ENCODE measurements at regions not wholly inside any gene's neighbourhood (a gene's known extent, or its start where the extent isn't known, plus 50 kb on each side); places are given as distances from the start of the nearest gene placed in this dataset.
"Not testable (repeated sequence)": the region's sequence is repeated elsewhere in the genome, so short reads cannot be mapped to it uniquely, and the experiment has no call there.

DNA sequence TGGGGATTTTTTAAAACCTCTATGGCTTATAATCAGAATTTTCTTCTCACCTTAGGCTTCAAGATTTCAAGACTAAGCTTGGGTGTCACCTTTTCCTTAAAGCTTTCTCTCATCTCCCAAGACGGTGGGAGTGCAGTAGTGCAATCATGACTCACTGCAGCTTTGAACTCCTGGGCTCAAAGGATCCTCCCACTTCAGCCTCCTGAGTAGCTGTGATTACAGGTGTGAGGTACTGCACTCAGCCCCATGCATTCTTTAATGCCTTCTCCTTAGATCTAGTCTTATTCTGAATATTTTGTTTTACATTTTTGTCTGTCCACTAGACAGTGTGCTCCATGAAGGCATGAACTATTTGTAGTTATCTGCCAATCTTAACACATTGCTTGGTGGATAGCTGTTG, 55.7 kb upstream of the FAT3 start:
- ATAC-seq = no peak

DNA sequence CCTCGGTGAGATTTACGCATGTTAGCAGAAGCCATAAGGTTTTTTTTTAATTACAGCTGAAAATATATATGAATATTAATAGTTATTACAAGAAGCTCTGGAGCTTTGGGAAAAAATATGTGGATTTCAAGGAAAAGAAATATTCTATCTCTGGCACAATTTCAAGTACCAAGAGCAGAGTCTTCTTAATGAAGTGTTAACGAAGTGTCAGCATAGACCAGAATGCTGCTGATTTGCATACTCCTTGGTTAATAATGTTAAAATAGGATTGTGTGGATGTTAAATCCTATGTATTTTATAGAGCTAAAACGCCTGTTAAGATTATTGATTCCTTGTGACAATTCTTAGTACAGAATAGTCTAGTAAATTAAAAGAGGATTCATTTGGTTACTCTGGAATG, 57.0 kb upstream of the FAT3 start:
- H3K27me3 Mint-ChIP-seq = no peaks in the 10 kb centered on the region
- H3K36me3 Mint-ChIP-seq = no peaks in the 10 kb centered on the region
- H3K4me1 Mint-ChIP-seq = no peaks in the 10 kb centered on the region
- CTCF ChIA-PET = no interaction called here
- DNase-seq = no peak
- no peak for ATAC-seq
- H3K9me3 Mint-ChIP-seq (ENCODE audit: low read depth) = peaks cover 3% of the 10 kb centered on the region
- no peak overlapping the region for H3K4me3 Mint-ChIP-seq
- no peak overlapping the region for H3K27ac Mint-ChIP-seq

More for the DNA sequence above, 55.7 kb upstream of the FAT3 start:
- Mint-ChIP-seq H3K4me1 (no peaks in the 10 kb centered on the region), H3K4me3 (no peak overlapping the region), H3K27ac (no peak overlapping the region), H3K9me3 (ENCODE audit: low read depth) (peaks cover 3% of the 10 kb centered on the region), H3K36me3 (no peaks in the 10 kb centered on the region), H3K27me3 (no peaks in the 10 kb centered on the region)
- no peak for DNase-seq
- CTCF ChIA-PET = no interaction called here

DNA sequence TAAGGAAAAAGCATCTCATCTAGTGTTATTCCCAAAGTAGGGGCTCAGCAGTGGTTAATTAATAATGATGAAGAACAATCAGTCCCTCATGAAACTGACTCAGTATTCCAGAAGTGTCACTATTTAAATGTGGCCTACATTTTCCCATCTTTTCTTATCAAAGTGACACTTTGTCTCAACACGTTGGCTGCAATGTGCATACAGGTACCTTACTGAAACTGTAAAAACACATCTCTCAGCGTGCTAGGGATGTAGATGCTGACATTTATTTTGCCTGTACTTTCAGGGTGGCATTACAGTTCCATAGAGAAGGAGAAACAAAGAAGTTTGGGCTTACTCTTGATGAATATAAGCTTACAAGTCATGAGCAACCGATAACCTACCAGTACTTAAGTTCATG, 58.3 kb upstream of the FAT3 start:
- ATAC-seq = no peak
- peaks cover 3% of the 10 kb centered on the region for H3K9me3 Mint-ChIP-seq (ENCODE audit: low read depth)
- no peak overlapping the region for H3K4me3 Mint-ChIP-seq
- CTCF ChIA-PET = no interaction called here
- DNase-seq = no peak
- no peaks in the 10 kb centered on the region for H3K4me1 Mint-ChIP-seq
- H3K27me3 Mint-ChIP-seq = no peaks in the 10 kb centered on the region
- no peak overlapping the region for H3K27ac Mint-ChIP-seq
- H3K36me3 Mint-ChIP-seq = no peaks in the 10 kb centered on the region

DNA sequence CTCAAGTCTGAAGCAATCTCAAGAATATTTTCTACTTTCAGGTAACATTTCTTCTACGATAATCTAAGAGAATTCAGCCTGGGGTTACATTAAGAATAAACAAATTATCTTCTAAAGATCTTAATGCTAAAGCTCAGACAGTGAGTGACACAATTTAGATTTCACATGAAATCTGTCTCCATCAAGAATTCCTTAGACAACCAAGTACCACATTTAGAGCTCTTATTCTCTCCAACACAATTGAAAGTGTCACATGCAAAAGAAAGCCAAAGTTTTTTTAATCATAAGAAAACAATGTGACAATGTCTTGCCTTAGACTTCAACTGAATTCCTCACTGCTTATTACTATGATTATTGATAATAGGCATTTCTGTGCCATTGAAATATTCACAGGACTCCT, 60.7 kb upstream of the FAT3 start:
- H3K27me3 Mint-ChIP-seq = no peaks in the 10 kb centered on the region
- no peaks in the 10 kb centered on the region for H3K36me3 Mint-ChIP-seq
- peaks cover 3% of the 10 kb centered on the region for H3K9me3 Mint-ChIP-seq (ENCODE audit: low read depth)
- no peaks in the 10 kb centered on the region for H3K4me1 Mint-ChIP-seq
- DNase-seq = no peak
- ATAC-seq = no peak
- CTCF ChIA-PET = no interaction called here
- no peak overlapping the region for H3K27ac Mint-ChIP-seq
- H3K4me3 Mint-ChIP-seq = no peak overlapping the region

DNA sequence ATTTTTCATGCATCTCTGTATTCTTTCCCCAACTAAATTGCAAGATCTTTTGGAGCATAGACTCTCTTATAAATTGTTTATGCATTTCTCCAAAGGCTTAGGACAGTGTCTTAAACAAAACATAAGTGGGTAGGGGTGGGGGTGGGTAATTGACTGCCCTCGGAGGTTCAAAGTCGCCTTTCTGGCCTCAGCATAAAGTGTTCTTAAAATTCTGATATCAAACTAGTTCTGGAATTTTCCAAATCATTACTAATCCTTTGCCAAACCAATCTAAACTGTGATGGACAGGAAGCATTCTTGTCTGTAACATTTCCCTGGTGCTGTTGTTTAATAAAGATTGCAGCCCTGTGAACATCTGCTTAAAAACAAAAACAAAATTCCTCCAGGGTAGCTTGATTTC, 61.8 kb upstream of the FAT3 start:
- no peaks in the 10 kb centered on the region for H3K36me3 Mint-ChIP-seq
- CTCF ChIA-PET = no interaction called here
- H3K4me3 Mint-ChIP-seq = no peak overlapping the region
- ATAC-seq = no peak
- H3K9me3 Mint-ChIP-seq (ENCODE audit: low read depth) = peaks cover 3% of the 10 kb centered on the region
- no peaks in the 10 kb centered on the region for H3K27me3 Mint-ChIP-seq
- H3K4me1 Mint-ChIP-seq = no peaks in the 10 kb centered on the region
- no peak overlapping the region for H3K27ac Mint-ChIP-seq
- DNase-seq = no peak

DNA sequence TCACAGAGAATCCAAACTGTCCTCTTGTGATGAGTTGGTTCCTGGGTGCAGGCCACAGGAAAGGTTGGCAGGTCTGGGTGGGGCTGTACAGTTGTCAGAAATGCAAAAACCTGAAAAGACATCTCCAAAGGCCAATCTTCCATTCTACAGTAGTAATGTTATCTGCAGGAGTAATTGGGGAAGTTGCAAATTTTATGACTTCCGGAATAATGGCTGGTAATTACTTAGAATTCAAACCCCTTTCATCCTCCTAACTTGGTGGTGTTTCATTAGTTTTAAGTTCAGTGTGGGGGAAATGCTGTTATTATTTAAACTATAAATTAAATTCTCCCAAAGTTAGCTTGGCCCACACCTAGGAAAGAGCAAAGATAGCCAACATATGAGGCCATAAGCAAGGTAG, 64.7 kb upstream of the FAT3 start:
- no peak for ATAC-seq
- no peaks in the 10 kb centered on the region for H3K27me3 Mint-ChIP-seq

DNA sequence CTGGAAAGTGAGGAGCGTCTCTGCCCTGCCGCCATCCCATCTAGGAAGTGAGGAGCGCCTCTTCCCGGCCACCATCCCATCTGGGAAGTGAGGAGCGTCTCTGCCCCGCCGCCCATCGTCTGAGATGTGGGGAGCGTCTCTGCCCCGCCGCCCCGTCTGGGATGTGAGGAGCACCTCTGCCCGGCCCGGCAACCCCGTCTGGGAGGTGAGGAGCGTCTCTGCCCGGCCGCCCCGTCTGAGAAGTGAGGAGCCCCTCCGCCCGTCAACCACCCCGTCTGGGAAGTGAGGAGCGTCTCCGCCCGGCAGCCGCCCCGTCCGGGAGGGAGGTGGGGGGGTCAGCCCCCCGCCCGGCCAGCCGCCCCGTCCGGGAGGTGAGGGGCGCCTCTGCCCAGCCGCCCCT, 67.2 kb upstream of the FAT3 start:
- DNase-seq; ATAC-seq; H3K36me3 Mint-ChIP-seq; H3K4me1 Mint-ChIP-seq; H3K4me3 Mint-ChIP-seq; CTCF ChIA-PET; H3K27me3 Mint-ChIP-seq; H3K9me3 Mint-ChIP-seq (ENCODE audit: low read depth); H3K27ac Mint-ChIP-seq: not testable (repeated sequence)

More for the DNA sequence above, 64.7 kb upstream of the FAT3 start:
- Mint-ChIP-seq H3K36me3 (no peaks in the 10 kb centered on the region), H3K4me3 (no peak overlapping the region), H3K9me3 (ENCODE audit: low read depth) (peaks cover 3% of the 10 kb centered on the region), H3K27ac (no peak overlapping the region), H3K4me1 (no peaks in the 10 kb centered on the region)
- no peak for DNase-seq
- CTCF ChIA-PET = no interaction called here

DNA sequence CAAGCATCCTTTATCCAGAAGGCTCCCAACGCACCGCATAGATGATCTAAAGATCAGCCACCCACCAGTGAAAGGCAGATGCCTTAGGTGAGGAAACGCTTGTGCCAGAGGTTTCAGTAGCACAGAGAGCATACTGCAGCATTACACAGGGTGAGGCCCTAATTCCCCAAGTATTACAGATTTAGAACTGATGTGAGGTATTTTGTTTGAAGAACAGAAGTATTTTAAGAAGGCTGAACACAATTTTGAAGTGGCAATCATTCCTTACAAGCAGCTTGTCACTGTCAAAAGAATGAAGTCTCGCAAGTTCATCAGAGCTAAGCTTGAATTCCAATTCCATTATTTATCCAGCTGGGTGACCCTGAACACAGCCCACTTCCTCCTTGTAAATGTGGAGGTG, 70.0 kb upstream of the FAT3 start:
- ATAC-seq (no peak), DNase-seq (no peak)
- H3K27ac Mint-ChIP-seq = no peak overlapping the region
- H3K36me3 Mint-ChIP-seq = no peaks in the 10 kb centered on the region
- H3K27me3 Mint-ChIP-seq = no peaks in the 10 kb centered on the region
- H3K4me3 Mint-ChIP-seq = no peak overlapping the region
- H3K9me3 Mint-ChIP-seq (ENCODE audit: low read depth) = peaks cover 4% of the 10 kb centered on the region
- CTCF ChIA-PET = no interaction called here
- H3K4me1 Mint-ChIP-seq = no peaks in the 10 kb centered on the region

DNA sequence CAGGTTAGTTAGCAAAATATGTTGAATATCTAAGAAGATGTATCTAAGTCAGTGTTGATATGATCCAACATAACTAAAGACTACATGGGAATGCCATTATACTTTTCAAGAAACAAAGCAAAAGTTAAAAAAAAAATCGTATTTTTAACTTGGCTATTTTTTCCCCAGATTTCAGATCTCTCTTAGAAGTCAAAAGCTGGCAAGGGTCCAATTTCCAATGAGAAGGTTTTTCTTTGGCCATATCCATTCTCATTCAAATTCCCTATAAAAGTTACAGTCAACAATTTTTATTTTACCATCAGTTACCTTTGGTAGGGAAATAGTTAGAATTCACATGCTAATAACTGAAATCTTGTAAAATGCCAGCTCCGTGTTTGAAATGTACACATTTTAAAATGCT, 70.5 kb upstream of the FAT3 start:
- Mint-ChIP-seq H3K36me3 (no peaks in the 10 kb centered on the region), H3K4me1 (no peaks in the 10 kb centered on the region), H3K4me3 (no peak overlapping the region), H3K27me3 (no peaks in the 10 kb centered on the region), H3K9me3 (ENCODE audit: low read depth) (peaks cover 4% of the 10 kb centered on the region), H3K27ac (no peak overlapping the region)
- DNase-seq = no peak
- no peak for ATAC-seq
- CTCF ChIA-PET = no interaction called here

DNA sequence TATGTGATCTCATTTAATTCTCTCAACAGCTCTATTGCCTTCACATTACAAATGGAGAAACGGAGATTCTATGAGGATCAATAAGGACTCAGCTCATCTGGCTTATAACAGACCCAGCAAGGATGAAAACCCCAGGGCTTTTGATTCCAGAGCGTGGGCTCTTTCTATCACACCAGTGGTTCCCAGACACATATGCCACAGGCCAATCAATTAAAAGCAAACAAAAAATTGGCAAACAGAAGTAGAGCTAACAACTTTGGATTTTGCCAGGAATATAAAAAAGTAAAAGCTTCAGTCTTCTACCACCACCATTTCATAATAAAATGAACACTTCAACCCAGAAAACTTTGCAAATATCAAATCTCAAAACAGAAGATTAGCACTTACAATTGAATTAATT, 71.1 kb upstream of the FAT3 start:
- H3K27ac Mint-ChIP-seq = no peak overlapping the region
- CTCF ChIA-PET = no interaction called here
- H3K4me1 Mint-ChIP-seq = no peaks in the 10 kb centered on the region
- H3K27me3 Mint-ChIP-seq = no peaks in the 10 kb centered on the region
- ATAC-seq (no peak), DNase-seq (no peak)
- H3K4me3 Mint-ChIP-seq = no peak overlapping the region
- H3K36me3 Mint-ChIP-seq = no peaks in the 10 kb centered on the region
- peaks cover 4% of the 10 kb centered on the region for H3K9me3 Mint-ChIP-seq (ENCODE audit: low read depth)

DNA sequence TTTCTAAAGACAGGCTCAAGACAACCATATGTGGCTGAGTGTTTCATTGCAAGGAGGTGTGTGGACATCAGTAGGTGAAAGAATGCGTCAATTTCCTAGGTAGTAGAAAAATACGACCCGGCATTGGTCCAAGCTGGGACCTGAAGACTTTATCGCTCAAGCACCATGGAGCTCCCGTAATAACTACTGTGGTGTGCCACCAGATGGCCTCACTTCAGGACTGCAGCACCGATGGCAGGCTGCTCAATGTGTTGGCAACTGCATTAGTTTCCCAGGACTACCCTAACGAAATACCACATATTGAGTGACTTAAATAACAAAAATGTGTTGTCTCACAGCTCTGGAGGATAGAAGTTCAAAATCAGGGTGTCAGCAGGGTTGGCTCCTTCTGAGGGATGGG, 72.4 kb upstream of the FAT3 start:
- no peak for DNase-seq
- no peak overlapping the region for H3K27ac Mint-ChIP-seq

DNA sequence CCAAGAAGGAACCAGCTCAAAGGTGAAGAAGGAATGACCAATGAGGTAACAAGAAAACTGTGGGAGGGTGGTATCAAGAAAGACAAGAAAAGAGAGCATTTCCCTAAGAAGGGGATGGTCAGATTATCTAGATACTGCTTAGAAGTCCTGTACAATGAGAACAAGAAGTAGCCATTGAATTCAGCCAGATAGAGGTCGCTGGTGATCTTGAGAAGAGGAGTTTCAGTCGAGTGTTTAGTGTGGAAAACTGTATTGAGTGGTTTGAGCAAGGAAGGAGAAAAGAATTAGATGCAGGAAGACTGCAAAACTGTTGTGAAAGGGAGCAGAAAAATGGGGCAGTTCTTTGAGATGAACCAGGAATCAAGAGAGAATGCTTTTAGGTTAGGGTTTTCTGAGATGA, 74.6 kb upstream of the FAT3 start:
- H3K27me3 Mint-ChIP-seq = no peaks in the 10 kb centered on the region
- CTCF ChIA-PET = no interaction called here
- H3K36me3 Mint-ChIP-seq = no peaks in the 10 kb centered on the region
- H3K4me3 Mint-ChIP-seq = no peak overlapping the region
- ATAC-seq = no peak
- H3K4me1 Mint-ChIP-seq = no peaks in the 10 kb centered on the region
- no peak overlapping the region for H3K27ac Mint-ChIP-seq
- no peak for DNase-seq
- peaks cover 4% of the 10 kb centered on the region for H3K9me3 Mint-ChIP-seq (ENCODE audit: low read depth)

More for the DNA sequence above, 72.4 kb upstream of the FAT3 start:
- Mint-ChIP-seq H3K4me1 (no peaks in the 10 kb centered on the region), H3K36me3 (no peaks in the 10 kb centered on the region), H3K27me3 (no peaks in the 10 kb centered on the region), H3K9me3 (ENCODE audit: low read depth) (peaks cover 4% of the 10 kb centered on the region), H3K4me3 (no peak overlapping the region)
- CTCF ChIA-PET = no interaction called here
- ATAC-seq = no peak

DNA sequence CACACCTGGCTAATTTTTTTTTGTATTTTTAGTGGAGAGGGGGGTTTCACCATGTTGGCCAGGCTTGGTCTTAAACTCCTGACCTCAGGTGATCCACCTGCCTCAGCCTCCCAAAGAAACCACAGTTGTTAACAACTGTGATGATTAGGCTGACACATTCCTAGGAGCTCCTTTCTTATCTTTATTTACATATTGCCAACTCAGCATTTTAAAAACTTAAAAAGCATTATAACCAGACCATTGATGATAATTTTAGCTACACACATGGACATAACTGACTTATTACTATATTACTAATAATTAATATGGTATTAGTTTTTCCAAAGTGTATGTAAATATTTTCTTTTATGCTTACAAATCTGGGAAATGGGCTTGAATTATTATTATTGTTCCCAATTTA, 82.9 kb upstream of the FAT3 start:
- no peak for ATAC-seq
- Mint-ChIP-seq H3K9me3 (ENCODE audit: low read depth) (peaks cover 4% of the 10 kb centered on the region), H3K27me3 (no peaks in the 10 kb centered on the region), H3K4me1 (no peaks in the 10 kb centered on the region), H3K27ac (no peak overlapping the region), H3K4me3 (no peak overlapping the region), H3K36me3 (no peaks in the 10 kb centered on the region)
- no peak for DNase-seq
- CTCF ChIA-PET = no interaction called here

DNA sequence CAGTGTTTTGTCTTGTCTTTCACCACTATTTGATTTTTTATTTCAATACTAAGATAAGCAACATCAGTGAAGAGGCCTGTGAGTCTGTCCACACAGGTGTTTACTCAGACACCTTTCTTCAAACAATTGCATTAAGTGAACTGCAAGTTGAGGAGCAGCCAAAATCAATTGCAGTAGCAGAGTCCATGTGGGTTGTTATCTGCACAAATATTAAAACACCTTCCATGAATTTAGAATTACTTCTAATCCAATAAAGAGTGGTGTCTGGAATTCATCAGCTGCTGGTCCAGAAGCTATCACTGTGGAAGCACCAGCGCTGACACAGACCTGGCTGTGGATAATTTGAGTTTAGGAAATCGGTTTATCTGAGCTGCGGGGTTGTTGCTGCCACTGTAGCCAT, 83.5 kb upstream of the FAT3 start:
- Mint-ChIP-seq H3K9me3 (ENCODE audit: low read depth) (peaks cover 4% of the 10 kb centered on the region), H3K27ac (no peak overlapping the region), H3K36me3 (no peaks in the 10 kb centered on the region), H3K27me3 (no peaks in the 10 kb centered on the region), H3K4me3 (no peak overlapping the region), H3K4me1 (no peaks in the 10 kb centered on the region)
- ATAC-seq (no peak), DNase-seq (no peak)
- CTCF ChIA-PET = no interaction called here

DNA sequence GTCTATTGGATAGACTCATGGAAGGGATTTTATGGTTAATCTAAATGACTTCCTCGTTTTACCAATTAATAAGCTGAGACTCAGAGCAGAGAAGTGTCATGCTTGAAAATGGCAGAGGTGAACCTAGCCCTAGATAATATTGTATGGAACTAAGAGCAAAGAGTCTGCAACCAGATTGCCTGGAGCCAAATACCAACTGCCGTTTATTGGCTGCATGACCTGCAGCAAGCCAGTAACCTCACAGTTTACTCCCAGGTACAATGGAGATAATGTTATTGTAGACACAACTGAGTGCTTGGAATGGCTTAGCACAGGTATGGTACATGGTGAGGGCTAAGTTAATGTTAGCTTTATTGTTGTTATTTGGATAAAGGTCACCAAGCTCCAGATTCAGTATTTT, 84.6 kb upstream of the FAT3 start:
- no peaks in the 10 kb centered on the region for H3K36me3 Mint-ChIP-seq
- ATAC-seq (no peak), DNase-seq (no peak)
- H3K9me3 Mint-ChIP-seq (ENCODE audit: low read depth) = peaks cover 4% of the 10 kb centered on the region
- H3K27me3 Mint-ChIP-seq = no peaks in the 10 kb centered on the region
- no peak overlapping the region for H3K4me3 Mint-ChIP-seq
- no peaks in the 10 kb centered on the region for H3K4me1 Mint-ChIP-seq
- H3K27ac Mint-ChIP-seq = no peak overlapping the region
- CTCF ChIA-PET = no interaction called here
